DLD1 (cell line): ENCODE measurements at regions not wholly inside any gene's neighbourhood (a gene's known extent, or its start where the extent isn't known, plus 50 kb on each side); places are given as distances from the start of the nearest gene placed in this dataset.

Experiments
- in situ Hi-C: cut with HindIII; loops from 2 replicates; pipeline ENCODE4 v1.10.0; 2017; ENCODE audit warnings: low sequenced_read_pairs

GRCh38 chr13:107095876-107096275 is 527.9 kb upstream of the ARGLU1 start:
- in situ Hi-C loops: no loop called here

- in situ Hi-C loops: no loop called here
These were observed 523.9 kb upstream of the ARGLU1 start for GRCh38 chr13:107091861-107092260.

GRCh38 chr13:107091428-107091827 is 523.5 kb upstream of the ARGLU1 start:
- in situ Hi-C loops: no loop called here

- in situ Hi-C loops: no loop called here
These were observed 520.1 kb upstream of the ARGLU1 start for GRCh38 chr13:107088061-107088460.

- in situ Hi-C loops: no loop called here
These were observed 511.6 kb upstream of the ARGLU1 start for GRCh38 chr13:107079423-107080049.

- in situ Hi-C loops: no loop called here
These were observed 510.4 kb upstream of the ARGLU1 start for GRCh38 chr13:107078229-107078765.

GRCh38 chr13:107076801-107077200 is 508.9 kb upstream of the ARGLU1 start:
- in situ Hi-C loops: no loop called here

- in situ Hi-C loops: no loop called here
These were observed 507.6 kb upstream of the ARGLU1 start for GRCh38 chr13:107075576-107075975.

GRCh38 chr13:107070792-107071191 is 502.9 kb upstream of the ARGLU1 start:
- in situ Hi-C loops: no loop called here

- in situ Hi-C loops: no loop called here
These were observed 501.3 kb upstream of the ARGLU1 start for GRCh38 chr13:107069108-107069776.

GRCh38 chr13:107067381-107067780 is 499.4 kb upstream of the ARGLU1 start:
- in situ Hi-C loops: no loop called here

GRCh38 chr13:107066355-107066754 is 498.4 kb upstream of the ARGLU1 start:
- in situ Hi-C loops: no loop called here

GRCh38 chr13:107065036-107065435 is 497.1 kb upstream of the ARGLU1 start:
- in situ Hi-C loops: no loop called here

GRCh38 chr13:107057028-107057631 is 489.2 kb upstream of the ARGLU1 start:
- in situ Hi-C loops: no loop called here

- in situ Hi-C loops: no loop called here
These were observed 475.4 kb upstream of the ARGLU1 start for GRCh38 chr13:107043021-107043956.

GRCh38 chr13:107035778-107036177 is 467.8 kb upstream of the ARGLU1 start:
- in situ Hi-C loops: no loop called here

- in situ Hi-C loops: no loop called here
These were observed 467.2 kb upstream of the ARGLU1 start for GRCh38 chr13:107035186-107035585.

GRCh38 chr13:107034236-107034872 is 466.4 kb upstream of the ARGLU1 start:
- in situ Hi-C loops: no loop called here

- in situ Hi-C loops: no loop called here
These were observed 463.8 kb upstream of the ARGLU1 start for GRCh38 chr13:107031716-107032115.

GRCh38 chr13:107028751-107029150 is 460.8 kb upstream of the ARGLU1 start:
- in situ Hi-C loops: no loop called here
